GM12872 (cell line): ENCODE measurements at regions not wholly inside any gene's neighbourhood (a gene's known extent, or its start where the extent isn't known, plus 50 kb on each side); places are given as distances from the start of the nearest gene placed in this dataset.

Experiments
- TF ChIP-seq, protein P1 (sequence below): IDR thresholded peaks from 3 replicates; pipeline ENCODE4 v1.5.1; 2011; ENCODE audit warnings: low read depth, mild to moderate bottlenecking, low read length, moderate library complexity; ENCODE audit not compliant: insufficient read depth

GRCh38 chr11:23680488-23681230 lies 816.2 kb upstream of the LUZP2 start:
- TF ChIP-seq, protein P1, sequence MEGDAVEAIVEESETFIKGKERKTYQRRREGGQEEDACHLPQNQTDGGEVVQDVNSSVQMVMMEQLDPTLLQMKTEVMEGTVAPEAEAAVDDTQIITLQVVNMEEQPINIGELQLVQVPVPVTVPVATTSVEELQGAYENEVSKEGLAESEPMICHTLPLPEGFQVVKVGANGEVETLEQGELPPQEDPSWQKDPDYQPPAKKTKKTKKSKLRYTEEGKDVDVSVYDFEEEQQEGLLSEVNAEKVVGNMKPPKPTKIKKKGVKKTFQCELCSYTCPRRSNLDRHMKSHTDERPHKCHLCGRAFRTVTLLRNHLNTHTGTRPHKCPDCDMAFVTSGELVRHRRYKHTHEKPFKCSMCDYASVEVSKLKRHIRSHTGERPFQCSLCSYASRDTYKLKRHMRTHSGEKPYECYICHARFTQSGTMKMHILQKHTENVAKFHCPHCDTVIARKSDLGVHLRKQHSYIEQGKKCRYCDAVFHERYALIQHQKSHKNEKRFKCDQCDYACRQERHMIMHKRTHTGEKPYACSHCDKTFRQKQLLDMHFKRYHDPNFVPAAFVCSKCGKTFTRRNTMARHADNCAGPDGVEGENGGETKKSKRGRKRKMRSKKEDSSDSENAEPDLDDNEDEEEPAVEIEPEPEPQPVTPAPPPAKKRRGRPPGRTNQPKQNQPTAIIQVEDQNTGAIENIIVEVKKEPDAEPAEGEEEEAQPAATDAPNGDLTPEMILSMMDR, result no peak

GRCh38 chr11:23684701-23685100 lies 812.2 kb upstream of the LUZP2 start:
- TF ChIP-seq, protein P1, result no peak

DNA sequence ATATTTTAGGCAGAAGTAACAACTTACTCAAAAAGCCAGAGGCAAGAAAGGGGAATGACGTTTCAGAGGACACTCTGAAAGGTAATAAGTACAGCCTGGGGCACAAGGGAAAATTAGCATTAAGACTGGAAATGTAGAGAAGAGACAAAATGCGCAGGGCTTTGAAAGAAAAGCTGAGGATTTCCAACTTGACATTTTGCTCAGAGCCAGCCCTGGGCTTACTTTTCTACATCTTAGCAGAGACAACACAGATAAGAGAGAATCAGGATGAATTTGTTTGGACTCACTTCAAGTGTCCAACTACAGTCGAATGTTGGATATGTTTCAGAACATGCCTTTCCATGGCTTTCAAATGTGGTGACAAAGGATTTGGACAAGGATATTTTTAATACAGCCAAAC lies 808.9 kb upstream of the LUZP2 start:
- TF ChIP-seq, protein P1, result no peak

GRCh38 chr11:23688411-23688810 lies 808.4 kb upstream of the LUZP2 start:
- TF ChIP-seq, protein P1, result no peak

GRCh38 chr11:23688835-23689234 lies 808.0 kb upstream of the LUZP2 start:
- TF ChIP-seq, protein P1, result no peak

DNA sequence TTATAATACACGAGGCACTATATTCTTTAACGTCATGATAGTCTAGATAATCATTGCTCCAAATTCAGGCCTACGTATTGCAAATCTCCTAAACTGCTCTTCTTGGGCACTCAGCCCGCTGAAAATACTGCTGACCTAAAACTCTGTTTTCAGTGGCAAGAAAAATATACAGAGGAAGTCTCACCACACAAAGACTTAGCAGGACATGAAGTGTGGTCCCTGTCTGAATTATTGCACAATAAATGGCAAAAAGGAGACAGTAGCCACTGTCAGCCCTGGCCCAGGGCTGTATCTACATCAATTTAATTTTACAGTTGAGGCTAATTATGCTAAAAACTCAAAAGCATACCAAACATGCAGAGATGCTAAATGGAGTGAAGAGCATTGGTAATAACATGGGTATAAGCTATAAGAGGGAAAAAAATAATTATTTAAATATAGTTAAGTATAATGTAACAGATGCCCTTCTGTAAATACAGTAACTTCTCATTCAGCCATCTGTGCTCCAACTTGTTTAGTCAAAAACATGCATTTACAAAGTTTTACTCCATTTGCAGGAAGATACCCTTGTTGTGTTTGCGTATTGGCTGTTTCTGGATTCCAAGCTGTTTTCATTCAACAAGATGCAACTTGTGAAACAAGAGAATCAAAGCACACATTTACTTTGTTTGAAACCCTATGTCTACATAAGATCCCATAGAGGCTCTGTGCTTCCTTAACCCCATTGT lies 800.0 kb upstream of the LUZP2 start:
- TF ChIP-seq, protein P1, result no peak

GRCh38 chr11:23704183-23704582 lies 792.7 kb upstream of the LUZP2 start:
- TF ChIP-seq, protein P1, result no peak
